DND-41 (cell line): ENCODE measurements at regions not wholly inside any gene's neighbourhood (a gene's known extent, or its start where the extent isn't known, plus 50 kb on each side); places are given as distances from the start of the nearest gene placed in this dataset.

Experiments used
- ATAC-seq: fragments of 200-7000 bp; cut with Tn5 transposase; 3 replicates; pipeline ENCODE4 v1.9.1; 2021; ENCODE audit warnings: low read depth; ENCODE audit not compliant: insufficient read depth
- DNase-seq: peaks from one replicate; pipeline ENCODE4 v3.0.0-alpha.2; 2020
- H2AFZ ChIP-seq: 2 replicates; pipeline ENCODE4 v1.6.0; 2012; ENCODE audit warnings: low read depth, low read length
- H3K27ac ChIP-seq: 2 replicates; pipeline ENCODE4 v1.5.1; 2012; ENCODE audit warnings: low read length, inconsistent platforms
- H3K27me3 ChIP-seq: fragments of 200-600 bp; sonication (generic); 2 replicates; pipeline ENCODE4 v1.6.0; 2012; ENCODE audit warnings: low read length, mild to moderate bottlenecking, inconsistent platforms; ENCODE audit not compliant: insufficient read depth, poor library complexity
- H3K36me3 ChIP-seq: 2 replicates; pipeline ENCODE4 v1.5.1; 2012; ENCODE audit warnings: low read length, inconsistent platforms; ENCODE audit not compliant: insufficient read depth
- H3K4me1 ChIP-seq: 2 replicates; pipeline ENCODE4 v1.5.1; 2012; ENCODE audit warnings: mild to moderate bottlenecking, low read length; ENCODE audit not compliant: insufficient read depth
- H3K4me2 ChIP-seq: 2 replicates; pipeline ENCODE4 v1.6.0; 2012; ENCODE audit warnings: mild to moderate bottlenecking, moderate library complexity, low read length, inconsistent platforms; ENCODE audit not compliant: insufficient read depth
- H3K4me3 ChIP-seq, 2 experiments: fragments of 200-600 bp in 1 of 2; shearing (Covaris generic) in 1 of 2; 2 replicates each; pipeline ENCODE4 v1.5.1; 2012 to 2016; ENCODE audit warnings: inconsistent platforms in 2 of 2, low read length in 2 of 2, mild to moderate bottlenecking in 2 of 2, low read depth in 1 of 2, moderate library complexity in 1 of 2
- H3K79me2 ChIP-seq: 2 replicates; pipeline ENCODE4 v1.6.0; 2012; ENCODE audit warnings: low read length, inconsistent platforms; ENCODE audit not compliant: insufficient read depth
- H3K9ac ChIP-seq: 2 replicates; pipeline ENCODE4 v1.6.0; 2012; ENCODE audit warnings: low read depth, mild to moderate bottlenecking, inconsistent platforms, low read length, moderate library complexity
- H3K9me3 ChIP-seq: 2 replicates; pipeline ENCODE4 v1.5.1; 2012; ENCODE audit warnings: low read length, moderate library complexity, mild to moderate bottlenecking, inconsistent platforms; ENCODE audit not compliant: insufficient read depth, severe bottlenecking
- H4K20me1 ChIP-seq: 2 replicates; pipeline ENCODE4 v1.6.0; 2012; ENCODE audit warnings: low read length; ENCODE audit not compliant: insufficient read depth
- EZH2 ChIP-seq: IDR thresholded peaks from 3 replicates; pipeline ENCODE4 v1.6.1; 2012; ENCODE audit warnings: borderline replicate concordance, low read depth, mild to moderate bottlenecking, moderate library complexity, low read length, inconsistent platforms; ENCODE audit not compliant: severe bottlenecking
- TF ChIP-seq, protein P1 (sequence below): IDR thresholded peaks from 2 replicates; pipeline ENCODE4 v1.5.1; 2012; ENCODE audit warnings: borderline replicate concordance, low read length, moderate library complexity, mild to moderate bottlenecking; ENCODE audit not compliant: poor library complexity, severe bottlenecking; ENCODE audit errors: extremely low read depth

GRCh38 chr10:105509517-105509916 lies 868.4 kb downstream of the SORCS3 start:
- no peak overlapping the region for H3K27ac ChIP-seq
- H3K4me3 ChIP-seq = no peak overlapping the region
- no peaks in the 10 kb centered on the region for H3K4me1 ChIP-seq
- no peaks in the 10 kb centered on the region for H3K79me2 ChIP-seq
- no peaks in the 10 kb centered on the region for H3K9me3 ChIP-seq
- H4K20me1 ChIP-seq = no peaks in the 10 kb centered on the region
- ATAC-seq = no peak
- H3K27me3 ChIP-seq = no peaks in the 10 kb centered on the region
- no peak for TF ChIP-seq EZH2
- TF ChIP-seq, protein P1, sequence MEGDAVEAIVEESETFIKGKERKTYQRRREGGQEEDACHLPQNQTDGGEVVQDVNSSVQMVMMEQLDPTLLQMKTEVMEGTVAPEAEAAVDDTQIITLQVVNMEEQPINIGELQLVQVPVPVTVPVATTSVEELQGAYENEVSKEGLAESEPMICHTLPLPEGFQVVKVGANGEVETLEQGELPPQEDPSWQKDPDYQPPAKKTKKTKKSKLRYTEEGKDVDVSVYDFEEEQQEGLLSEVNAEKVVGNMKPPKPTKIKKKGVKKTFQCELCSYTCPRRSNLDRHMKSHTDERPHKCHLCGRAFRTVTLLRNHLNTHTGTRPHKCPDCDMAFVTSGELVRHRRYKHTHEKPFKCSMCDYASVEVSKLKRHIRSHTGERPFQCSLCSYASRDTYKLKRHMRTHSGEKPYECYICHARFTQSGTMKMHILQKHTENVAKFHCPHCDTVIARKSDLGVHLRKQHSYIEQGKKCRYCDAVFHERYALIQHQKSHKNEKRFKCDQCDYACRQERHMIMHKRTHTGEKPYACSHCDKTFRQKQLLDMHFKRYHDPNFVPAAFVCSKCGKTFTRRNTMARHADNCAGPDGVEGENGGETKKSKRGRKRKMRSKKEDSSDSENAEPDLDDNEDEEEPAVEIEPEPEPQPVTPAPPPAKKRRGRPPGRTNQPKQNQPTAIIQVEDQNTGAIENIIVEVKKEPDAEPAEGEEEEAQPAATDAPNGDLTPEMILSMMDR = no peak
- H3K9ac ChIP-seq = no peak overlapping the region
- no peak overlapping the region for H2AFZ ChIP-seq
- no peak overlapping the region for H3K4me2 ChIP-seq
- no peak for DNase-seq
- no peaks in the 10 kb centered on the region for H3K36me3 ChIP-seq

DNA sequence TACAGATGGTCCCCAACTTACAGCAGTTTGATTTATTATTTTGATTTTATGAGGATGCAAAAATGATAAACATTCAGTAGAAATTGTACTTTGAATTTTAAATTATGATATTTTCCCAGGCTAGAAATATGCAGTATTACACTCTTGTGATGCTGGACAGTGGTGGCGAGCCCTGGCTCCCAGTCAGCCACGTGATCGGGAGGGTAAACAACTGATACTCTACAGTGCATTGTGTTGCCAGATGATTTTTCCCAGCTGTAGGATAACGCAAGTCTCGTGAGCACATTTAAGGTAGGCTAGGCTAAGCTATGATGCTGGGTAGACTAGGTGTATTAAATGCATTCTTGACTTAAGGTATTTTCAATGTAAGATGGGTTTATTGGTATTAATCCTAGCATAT lies 865.2 kb downstream of the SORCS3 start:
- H3K27me3 ChIP-seq = no peaks in the 10 kb centered on the region
- no peak for TF ChIP-seq EZH2
- TF ChIP-seq, protein P1 = no peak
- no peak for ATAC-seq
- no peak for DNase-seq
- no peak overlapping the region for H3K9ac ChIP-seq
- H2AFZ ChIP-seq = no peak overlapping the region
- no peaks in the 10 kb centered on the region for H4K20me1 ChIP-seq
- H3K9me3 ChIP-seq = no peaks in the 10 kb centered on the region
- no peak overlapping the region for H3K4me3 ChIP-seq
- no peaks in the 10 kb centered on the region for H3K79me2 ChIP-seq
- no peaks in the 10 kb centered on the region for H3K36me3 ChIP-seq
- H3K27ac ChIP-seq = no peak overlapping the region
- H3K4me2 ChIP-seq = no peak overlapping the region
- H3K4me1 ChIP-seq = no peaks in the 10 kb centered on the region

- no peak overlapping the region for H3K27ac ChIP-seq
- DNase-seq = no peak
- H3K9me3 ChIP-seq = no peaks in the 10 kb centered on the region
- no peak overlapping the region for H3K4me2 ChIP-seq
- TF ChIP-seq, protein P1 = no peak
- TF ChIP-seq EZH2 = no peak
- no peak overlapping the region for H3K4me3 ChIP-seq
- H2AFZ ChIP-seq = no peak overlapping the region
- H3K4me1 ChIP-seq = no peaks in the 10 kb centered on the region
- H3K36me3 ChIP-seq = no peaks in the 10 kb centered on the region
- no peak for ATAC-seq
- no peaks in the 10 kb centered on the region for H3K79me2 ChIP-seq
- H3K27me3 ChIP-seq = no peaks in the 10 kb centered on the region
- no peaks in the 10 kb centered on the region for H4K20me1 ChIP-seq
- H3K9ac ChIP-seq = no peak overlapping the region
Measured at GRCh38 chr10:105503714-105504113, 862.6 kb downstream of the SORCS3 start.

DNA sequence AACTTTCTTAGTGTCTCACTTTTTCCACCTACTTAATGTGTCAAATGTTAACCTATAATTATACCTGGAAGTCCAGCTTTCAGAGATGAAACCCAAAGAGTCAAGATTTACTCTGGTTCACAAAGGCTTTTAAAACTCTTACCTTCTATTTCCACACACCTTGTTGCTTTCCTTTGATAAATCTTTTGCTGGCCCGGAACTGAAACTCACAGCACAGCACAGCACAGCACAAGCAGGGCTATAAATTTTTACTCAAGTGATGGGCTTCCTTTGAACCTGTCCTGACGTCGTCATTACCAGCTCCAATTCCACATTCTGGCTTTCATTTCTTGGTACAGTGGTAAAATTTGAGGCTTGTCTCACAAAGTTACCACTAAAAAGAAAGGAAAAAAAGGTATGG lies 861.0 kb downstream of the SORCS3 start:
- no peaks in the 10 kb centered on the region for H3K36me3 ChIP-seq
- no peak for ATAC-seq
- no peaks in the 10 kb centered on the region for H3K79me2 ChIP-seq
- H3K4me3 ChIP-seq = no peak overlapping the region
- H3K4me1 ChIP-seq = no peaks in the 10 kb centered on the region
- no peak overlapping the region for H3K9ac ChIP-seq
- no peaks in the 10 kb centered on the region for H4K20me1 ChIP-seq
- H2AFZ ChIP-seq = no peak overlapping the region
- H3K4me2 ChIP-seq = no peak overlapping the region
- no peaks in the 10 kb centered on the region for H3K27me3 ChIP-seq
- DNase-seq = no peak
- H3K27ac ChIP-seq = no peak overlapping the region
- TF ChIP-seq, protein P1 = no peak
- TF ChIP-seq EZH2 = no peak
- H3K9me3 ChIP-seq = no peaks in the 10 kb centered on the region
